GM23338 (cell line): ENCODE measurements at regions not wholly inside any gene's neighbourhood (a gene's known extent, or its start where the extent isn't known, plus 50 kb on each side); places are given as distances from the start of the nearest gene placed in this dataset.

ENCODE experiments used
- ATAC-seq: fragments of 200-7000 bp; cut with Tn5 transposase; 3 replicates; pipeline ENCODE4 v1.9.1; 2020
- DNase-seq: peaks from one replicate; pipeline ENCODE4 v3.0.0-alpha.2; 2015; ENCODE audit warnings: low spot score
- H2AFZ ChIP-seq: fragments of 200-600 bp; sonication (generic); 2 replicates; pipeline ENCODE4 v1.8.0; 2016; ENCODE audit warnings: antibody characterized with exemption, mild to moderate bottlenecking, moderate library complexity
- H3F3A ChIP-seq: fragments of 200-600 bp; sonication (generic); replicated peaks from 2 replicates; pipeline ENCODE4 v1.8.0; 2017; ENCODE audit warnings: antibody characterized with exemption, mixed run types, low read depth
- H3K27ac ChIP-seq: fragments of 200-600 bp; sonication (generic); 2 replicates; pipeline ENCODE4 v1.6.1; 2016; ENCODE audit warnings: low read depth
- H3K27me3 ChIP-seq: fragments of 200-600 bp; sonication (generic); 2 replicates; pipeline ENCODE4 v1.8.0; 2016; ENCODE audit warnings: mild to moderate bottlenecking, mixed run types, moderate library complexity; ENCODE audit not compliant: insufficient read depth
- H3K36me3 ChIP-seq: fragments of 200-600 bp; sonication (generic); 2 replicates; pipeline ENCODE4 v1.8.0; 2016; ENCODE audit warnings: mild to moderate bottlenecking; ENCODE audit not compliant: insufficient read depth
- H3K4me1 ChIP-seq: fragments of 200-600 bp; sonication (generic); 2 replicates; pipeline ENCODE4 v1.8.0; 2016; ENCODE audit warnings: mild to moderate bottlenecking, moderate library complexity; ENCODE audit not compliant: insufficient read depth
- H3K4me2 ChIP-seq: fragments of 200-600 bp; sonication (generic); 2 replicates; pipeline ENCODE4 v1.7.1; 2017; ENCODE audit warnings: mixed run types
- H3K4me3 ChIP-seq: fragments of 200-600 bp; sonication (generic); 2 replicates; pipeline ENCODE4 v1.6.1; 2016; ENCODE audit warnings: mixed run types
- H3K79me2 ChIP-seq: fragments of 200-600 bp; sonication (generic); replicated peaks from 2 replicates; pipeline ENCODE4 v1.8.0; 2017; ENCODE audit warnings: mild to moderate bottlenecking; ENCODE audit not compliant: insufficient read depth
- H3K9me2 ChIP-seq: fragments of 200-600 bp; sonication (generic); 2 replicates; pipeline ENCODE4 v1.8.0; 2017; ENCODE audit not compliant: insufficient read depth
- H4K20me1 ChIP-seq: fragments of 200-600 bp; sonication (generic); replicated peaks from 2 replicates; pipeline ENCODE4 v1.8.0; 2017; ENCODE audit warnings: mild to moderate bottlenecking; ENCODE audit not compliant: insufficient read depth
- H3K27ac Mint-ChIP-seq: 2 replicates; pipeline ENCODE4 v1.8.0; 2020; ENCODE audit warnings: inconsistent platforms, mild to moderate bottlenecking, moderate library complexity, mixed read lengths
- H3K27me3 Mint-ChIP-seq: 3 replicates; pipeline ENCODE4 v1.8.0; 2022; ENCODE audit warnings: low read depth, mild to moderate bottlenecking, moderate library complexity, mixed read lengths, inconsistent platforms; ENCODE audit not compliant: insufficient read depth, poor library complexity
- H3K36me3 Mint-ChIP-seq: 3 replicates; pipeline ENCODE4 v1.8.0; 2021; ENCODE audit warnings: low read depth, mild to moderate bottlenecking, inconsistent platforms, moderate library complexity, mixed read lengths
- H3K4me1 Mint-ChIP-seq: 3 replicates; pipeline ENCODE4 v1.8.0; 2020; ENCODE audit warnings: mild to moderate bottlenecking, inconsistent platforms, mixed read lengths
- H3K4me3 Mint-ChIP-seq: 3 replicates; pipeline ENCODE4 v1.8.0; 2021; ENCODE audit warnings: moderate library complexity, mild to moderate bottlenecking, inconsistent platforms, mixed read lengths
- H3K9me3 Mint-ChIP-seq: 3 replicates; pipeline ENCODE4 v1.8.0; 2020; ENCODE audit warnings: moderate library complexity, mild to moderate bottlenecking, inconsistent platforms, mixed read lengths
- CREB1 ChIP-seq: fragments of 250-450 bp; sonication (Bioruptor Pico); IDR thresholded peaks from 2 replicates; pipeline ENCODE4 v1.5.0; 2020; ENCODE audit warnings: low read depth, mild to moderate bottlenecking, moderate library complexity
- ETS1 ChIP-seq: IDR thresholded peaks from 2 replicates; pipeline ENCODE4 v1.6.1; 2016; ENCODE audit warnings: antibody characterized with exemption
- EZH2 ChIP-seq: fragments of 200-600 bp; sonication (generic); IDR thresholded peaks from one replicate; pipeline ENCODE4 v1.8.0; 2017; ENCODE audit warnings: antibody characterized with exemption, mild to moderate bottlenecking, low read depth; ENCODE audit not compliant: unreplicated experiment
- JUNB ChIP-seq: IDR thresholded peaks from one replicate; pipeline ENCODE4 v1.6.1; 2016; ENCODE audit warnings: antibody characterized with exemption; ENCODE audit not compliant: unreplicated experiment
- POLR2AphosphoS5 ChIP-seq: IDR thresholded peaks from 2 replicates; pipeline ENCODE4 v1.6.1; 2016; ENCODE audit warnings: antibody characterized with exemption, low read depth
- STAT1 ChIP-seq: IDR thresholded peaks from one replicate; pipeline ENCODE4 v1.6.1; 2016; ENCODE audit warnings: antibody characterized with exemption; ENCODE audit not compliant: unreplicated experiment
- ZNF114 ChIP-seq: fragments of 250-450 bp; sonication (Bioruptor Pico); IDR thresholded peaks from 2 replicates; pipeline ENCODE4 v1.5.0; 2020; ENCODE audit warnings: mild to moderate bottlenecking, moderate library complexity
- ZNF462 ChIP-seq: fragments of 250-450 bp; sonication (Bioruptor Pico); IDR thresholded peaks from 2 replicates; pipeline ENCODE4 v1.5.0; 2020; ENCODE audit warnings: mild to moderate bottlenecking, moderate library complexity

DNA sequence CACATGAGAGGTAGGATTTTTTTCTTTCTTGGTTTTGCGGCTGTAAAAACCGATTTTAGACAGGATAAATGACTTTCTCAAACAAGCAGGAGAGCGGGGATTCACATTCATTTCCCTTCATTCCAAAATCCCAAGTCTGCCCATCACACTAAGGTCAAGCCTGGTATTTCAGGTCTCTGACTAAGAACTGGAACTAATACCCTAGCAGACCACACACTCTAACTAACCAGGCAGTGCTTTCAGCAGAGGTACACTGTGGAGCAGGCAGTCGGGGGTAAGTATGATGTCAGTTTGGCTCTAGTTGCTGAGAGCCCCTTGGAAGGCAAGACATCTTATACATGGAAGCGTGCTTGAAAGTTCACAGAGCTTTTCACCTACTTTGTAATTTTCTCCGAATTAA is 128.1 kb upstream of the LHCGR start (continued):
- no peak for TF ChIP-seq ZNF462 (CRISPR knock-in tag)

GRCh38 chr2:48874282-48874681 is 118.8 kb upstream of the LHCGR start:
- DNase-seq (no peak), ATAC-seq (no peak)
- H3K36me3 Mint-ChIP-seq: no peaks in the 10 kb centered on the region
- Histone ChIP-seq H2AFZ (no peak overlapping the region), H4K20me1 (no peaks in the 10 kb centered on the region), H3K4me3 (no peak overlapping the region), H3K27me3 (no peaks in the 10 kb centered on the region), H3K4me1 (peaks cover 11% of the 10 kb centered on the region; the same call in 1 of the 2 replicates), H3K79me2 (no peaks in the 10 kb centered on the region), H3K9me2 (peaks cover 4% of the 10 kb centered on the region; the same call in 1 of the 2 replicates), H3K36me3 (no peaks in the 10 kb centered on the region), H3F3A (no peaks in the 10 kb centered on the region), H3K4me2 (no peak overlapping the region), H3K27ac (no peak overlapping the region)
- no peak overlapping the region for H3K27ac Mint-ChIP-seq
- H3K4me3 Mint-ChIP-seq: no peak overlapping the region
- peaks cover 6% of the 10 kb centered on the region; the same call in 2 of the 3 replicates for H3K4me1 Mint-ChIP-seq
- H3K27me3 Mint-ChIP-seq: peaks cover 2% of the 10 kb centered on the region
- no peaks in the 10 kb centered on the region for H3K9me3 Mint-ChIP-seq
- TF ChIP-seq CREB1 (CRISPR knock-in tag) (no peak), ZNF114 (CRISPR knock-in tag) (no peak), POLR2AphosphoS5 (no peak), JUNB (no peak), EZH2 (no peak), ETS1 (no peak), ZNF462 (CRISPR knock-in tag) (no peak), STAT1 (no peak)
